H9 (cell line): ENCODE measurements at regions not wholly inside any gene's neighbourhood (a gene's known extent, or its start where the extent isn't known, plus 50 kb on each side); places are given as distances from the start of the nearest gene placed in this dataset.
"Not testable (repeated sequence)": the region's sequence is repeated elsewhere in the genome, so short reads cannot be mapped to it uniquely, and the experiment has no call there.

Experiments
- DNase-seq: peaks from one replicate; pipeline ENCODE4 v3.0.0-alpha.2; 2017
- H2AFZ ChIP-seq: one replicate; pipeline ENCODE4 v1.6.1; 2013; ENCODE audit warnings: mild to moderate bottlenecking, low read length, control low read depth, moderate library complexity
- H2AK5ac ChIP-seq: 2 replicates; pipeline ENCODE4 v1.6.1; 2013; ENCODE audit warnings: low read length, control low read depth, mixed read lengths; ENCODE audit not compliant: insufficient read length
- H2BK120ac ChIP-seq: one replicate; pipeline ENCODE4 v1.6.1; 2013; ENCODE audit warnings: low read depth, mild to moderate bottlenecking, low read length, control low read depth, inconsistent platforms; ENCODE audit not compliant: poor library complexity, severe bottlenecking
- H2BK12ac ChIP-seq: 2 replicates; pipeline ENCODE4 v1.6.1; 2013; ENCODE audit warnings: low read length, control low read depth, mixed read lengths, low read depth; ENCODE audit not compliant: insufficient read length
- H2BK15ac ChIP-seq: 2 replicates; pipeline ENCODE4 v1.6.1; 2013; ENCODE audit warnings: low read depth, low read length, control low read depth
- H2BK20ac ChIP-seq: one replicate; pipeline ENCODE4 v1.6.1; 2013; ENCODE audit warnings: low read depth, mild to moderate bottlenecking, low read length, control low read depth, inconsistent platforms; ENCODE audit not compliant: poor library complexity, severe bottlenecking
- H2BK5ac ChIP-seq: 2 replicates; pipeline ENCODE4 v1.6.1; 2013; ENCODE audit warnings: low read length, control low read depth, mixed read lengths; ENCODE audit not compliant: insufficient read length
- H3K14ac ChIP-seq: 2 replicates; pipeline ENCODE4 v1.6.1; 2013; ENCODE audit warnings: low read length, control low read depth; ENCODE audit not compliant: insufficient read depth
- H3K18ac ChIP-seq: 2 replicates; pipeline ENCODE4 v1.6.1; 2013; ENCODE audit warnings: low read depth, mild to moderate bottlenecking, mixed read lengths, low read length, control low read depth; ENCODE audit not compliant: insufficient read length
- H3K23ac ChIP-seq: 2 replicates; pipeline ENCODE4 v1.6.1; 2013; ENCODE audit warnings: low read length, control low read depth, mixed read lengths, low read depth; ENCODE audit not compliant: insufficient read length
- H3K23me2 ChIP-seq: 2 replicates; pipeline ENCODE4 v1.6.1; 2013; ENCODE audit warnings: low read depth, mild to moderate bottlenecking, mixed read lengths, low read length, control low read depth; ENCODE audit not compliant: insufficient read length, poor library complexity, severe bottlenecking
- H3K27ac ChIP-seq: 2 replicates; pipeline ENCODE4 v1.5.1; 2013; ENCODE audit warnings: low read length, control low read depth, mixed read lengths, low read depth; ENCODE audit not compliant: insufficient read length
- H3K27me3 ChIP-seq: 2 replicates; pipeline ENCODE4 v1.6.1; 2013; ENCODE audit warnings: low read length, control low read depth, inconsistent platforms; ENCODE audit not compliant: insufficient read depth
- H3K4ac ChIP-seq: 2 replicates; pipeline ENCODE4 v1.6.1; 2013; ENCODE audit warnings: low read depth, mild to moderate bottlenecking, control low read depth, inconsistent platforms, low read length, moderate library complexity
- H3K4me1 ChIP-seq: 2 replicates; pipeline ENCODE4 v1.6.1; 2013; ENCODE audit warnings: low read length, control low read depth, inconsistent platforms; ENCODE audit not compliant: insufficient read depth
- H3K4me2 ChIP-seq: 2 replicates; pipeline ENCODE4 v1.6.1; 2013; ENCODE audit warnings: low read length, control low read depth, mixed read lengths; ENCODE audit not compliant: insufficient read length, insufficient read depth
- H3K56ac ChIP-seq: 2 replicates; pipeline ENCODE4 v1.6.1; 2013; ENCODE audit warnings: low read depth, mild to moderate bottlenecking, mixed read lengths, low read length, control low read depth; ENCODE audit not compliant: insufficient read length
- H3K79me1 ChIP-seq: 2 replicates; pipeline ENCODE4 v1.6.1; 2013; ENCODE audit warnings: low read depth, mild to moderate bottlenecking, moderate library complexity, low read length, control low read depth, inconsistent platforms; ENCODE audit not compliant: insufficient read depth, poor library complexity, severe bottlenecking
- H3K79me2 ChIP-seq: 2 replicates; pipeline ENCODE4 v1.6.1; 2013; ENCODE audit warnings: low read length, control low read depth, inconsistent platforms; ENCODE audit not compliant: insufficient read depth
- H3K9ac ChIP-seq: 2 replicates; pipeline ENCODE4 v1.6.1; 2013; ENCODE audit warnings: low read length, control low read depth, mixed read lengths; ENCODE audit not compliant: insufficient read length; ENCODE audit errors: extremely low read depth
- H3K9me3 ChIP-seq: one replicate; pipeline ENCODE4 v1.6.1; 2013; ENCODE audit warnings: low read depth, low read length, inconsistent platforms; ENCODE audit not compliant: control insufficient read depth
- H3T11ph ChIP-seq: one replicate; pipeline ENCODE4 v1.6.1; 2013; ENCODE audit warnings: mild to moderate bottlenecking, low read length, control low read depth, inconsistent platforms
- H4K20me1 ChIP-seq: one replicate; pipeline ENCODE4 v1.6.1; 2013; ENCODE audit not compliant: control insufficient read depth, insufficient read length, insufficient read depth
- H4K5ac ChIP-seq: 2 replicates; pipeline ENCODE4 v1.6.1; 2013; ENCODE audit warnings: low read depth, mild to moderate bottlenecking, mixed read lengths, low read length, control low read depth; ENCODE audit not compliant: insufficient read length
- H4K8ac ChIP-seq: replicated peaks from 2 replicates; pipeline ENCODE4 v1.6.1; 2013; ENCODE audit warnings: low read length, control low read depth, mixed read lengths, low read depth; ENCODE audit not compliant: insufficient read length
- H4K91ac ChIP-seq: 2 replicates; pipeline ENCODE4 v1.6.1; 2013; ENCODE audit warnings: low read depth, mild to moderate bottlenecking, moderate library complexity, mixed read lengths, low read length, control low read depth; ENCODE audit not compliant: insufficient read length
- H3K27ac Mint-ChIP-seq, 3 experiments: 2 replicates in 2 of 3; 3 replicates in 1 of 3; pipeline ENCODE4 v1.8.0; 2020 to 2021; ENCODE audit warnings: mixed read lengths in 3 of 3, mild to moderate bottlenecking in 1 of 3, moderate library complexity in 1 of 3
- H3K27me3 Mint-ChIP-seq: 2 replicates; pipeline ENCODE4 v1.8.0; 2021; ENCODE audit warnings: low read depth, mild to moderate bottlenecking, moderate library complexity, mixed read lengths
- H3K36me3 Mint-ChIP-seq, 3 experiments: 2 replicates in 2 of 3; 3 replicates in 1 of 3; pipeline ENCODE4 v1.8.0; 2020 to 2021; ENCODE audit warnings: low read depth in 3 of 3, mixed read lengths in 3 of 3; ENCODE audit not compliant: insufficient read depth in 1 of 3
- H3K4me1 Mint-ChIP-seq, 2 experiments: 2 replicates each; pipeline ENCODE4 v1.8.0; 2020; ENCODE audit warnings: mixed read lengths in 2 of 2
- H3K4me3 Mint-ChIP-seq, 2 experiments: 2 replicates in 1 of 2; 3 replicates in 1 of 2; pipeline ENCODE4 v1.8.0; 2020 to 2021; ENCODE audit warnings: mild to moderate bottlenecking in 2 of 2, mixed read lengths in 2 of 2, moderate library complexity in 1 of 2
- H3K9me3 Mint-ChIP-seq, 2 experiments: 2 replicates in 1 of 2; 3 replicates in 1 of 2; pipeline ENCODE4 v1.8.0; 2020; ENCODE audit warnings: mild to moderate bottlenecking in 2 of 2, mixed read lengths in 2 of 2, moderate library complexity in 1 of 2
- WGBS: extraction: QIAGEN DNeasy Blood & Tissue Kit; methylation state at CpG from one replicate; pipeline ENCODE4 v1.1.7; 2013; ENCODE audit warnings: missing lambda C conversion rate, low lambda C conversion rate, mixed read lengths; ENCODE audit not compliant: insufficient read length; ENCODE audit errors: extremely low coverage; 5-methylcytosine and 5-hydroxymethylcytosine counted together
- TF ChIP-seq, protein P1 (sequence below): fragments of 200-600 bp; sonication (generic); conservative IDR thresholded peaks from 3 replicates; pipeline ENCODE4 v1.8.0; 2021; ENCODE audit warnings: antibody characterized with exemption, mild to moderate bottlenecking

DNA sequence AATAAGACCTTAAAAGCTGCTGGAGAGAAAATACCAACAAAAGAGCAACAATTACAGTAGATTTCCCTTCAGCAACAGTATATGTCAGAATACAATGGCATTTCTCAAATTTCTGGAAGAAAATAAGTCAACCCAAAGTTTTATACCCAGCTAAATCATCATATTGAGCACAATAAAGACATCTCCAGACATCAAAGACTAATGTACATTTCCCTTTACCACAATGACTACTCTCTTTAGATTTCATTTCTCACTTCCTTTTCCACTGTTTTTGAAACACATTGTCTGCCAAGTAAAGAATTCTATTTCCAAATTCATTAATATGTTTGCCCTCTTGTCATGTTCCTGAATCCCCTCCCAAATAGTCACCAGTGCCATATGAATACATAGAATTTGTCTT, 111.4 kb downstream of the POU4F1 start:
- Histone ChIP-seq H2BK12ac (no peak overlapping the region), H2BK15ac (no peak overlapping the region), H3K18ac (no peak overlapping the region), H3K4ac (no peak overlapping the region), H3K9me3 (no peaks in the 10 kb centered on the region), H2AFZ (no peak overlapping the region), H2BK5ac (no peak overlapping the region), H3T11ph (no peak overlapping the region), H3K56ac (no peak overlapping the region), H3K23me2 (no peaks in the 10 kb centered on the region), H4K91ac (no peak overlapping the region), H3K4me2 (no peak overlapping the region), H4K5ac (no peak overlapping the region), H3K23ac (no peak overlapping the region), H3K27me3 (no peaks in the 10 kb centered on the region), H4K20me1 (no peaks in the 10 kb centered on the region), H3K9ac (no peak overlapping the region), H3K27ac (no peak overlapping the region), H3K79me2 (no peaks in the 10 kb centered on the region), H2AK5ac (no peak overlapping the region), H3K14ac (no peak overlapping the region), H4K8ac (no peak overlapping the region), H3K79me1 (no peaks in the 10 kb centered on the region), H2BK20ac (no peak overlapping the region), H2BK120ac (no peak overlapping the region), H3K4me1 (no peaks in the 10 kb centered on the region)
- no peaks in the 10 kb centered on the region; a peak in 1 of 7 replicates for H3K36me3 Mint-ChIP-seq
- no peak overlapping the region for H3K4me3 Mint-ChIP-seq
- H3K4me1 Mint-ChIP-seq = no peaks in the 10 kb centered on the region; a peak in 1 of 4 replicates
- H3K9me3 Mint-ChIP-seq = peaks cover 3 to 4% of the 10 kb centered on the region in 2 experiments; a peak in 2 of 5 replicates
- no peak overlapping the region for H3K27ac Mint-ChIP-seq
- DNase-seq = no peak
- H3K27me3 Mint-ChIP-seq = no peaks in the 10 kb centered on the region
- TF ChIP-seq, protein P1, sequence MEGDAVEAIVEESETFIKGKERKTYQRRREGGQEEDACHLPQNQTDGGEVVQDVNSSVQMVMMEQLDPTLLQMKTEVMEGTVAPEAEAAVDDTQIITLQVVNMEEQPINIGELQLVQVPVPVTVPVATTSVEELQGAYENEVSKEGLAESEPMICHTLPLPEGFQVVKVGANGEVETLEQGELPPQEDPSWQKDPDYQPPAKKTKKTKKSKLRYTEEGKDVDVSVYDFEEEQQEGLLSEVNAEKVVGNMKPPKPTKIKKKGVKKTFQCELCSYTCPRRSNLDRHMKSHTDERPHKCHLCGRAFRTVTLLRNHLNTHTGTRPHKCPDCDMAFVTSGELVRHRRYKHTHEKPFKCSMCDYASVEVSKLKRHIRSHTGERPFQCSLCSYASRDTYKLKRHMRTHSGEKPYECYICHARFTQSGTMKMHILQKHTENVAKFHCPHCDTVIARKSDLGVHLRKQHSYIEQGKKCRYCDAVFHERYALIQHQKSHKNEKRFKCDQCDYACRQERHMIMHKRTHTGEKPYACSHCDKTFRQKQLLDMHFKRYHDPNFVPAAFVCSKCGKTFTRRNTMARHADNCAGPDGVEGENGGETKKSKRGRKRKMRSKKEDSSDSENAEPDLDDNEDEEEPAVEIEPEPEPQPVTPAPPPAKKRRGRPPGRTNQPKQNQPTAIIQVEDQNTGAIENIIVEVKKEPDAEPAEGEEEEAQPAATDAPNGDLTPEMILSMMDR = no peak

DNA sequence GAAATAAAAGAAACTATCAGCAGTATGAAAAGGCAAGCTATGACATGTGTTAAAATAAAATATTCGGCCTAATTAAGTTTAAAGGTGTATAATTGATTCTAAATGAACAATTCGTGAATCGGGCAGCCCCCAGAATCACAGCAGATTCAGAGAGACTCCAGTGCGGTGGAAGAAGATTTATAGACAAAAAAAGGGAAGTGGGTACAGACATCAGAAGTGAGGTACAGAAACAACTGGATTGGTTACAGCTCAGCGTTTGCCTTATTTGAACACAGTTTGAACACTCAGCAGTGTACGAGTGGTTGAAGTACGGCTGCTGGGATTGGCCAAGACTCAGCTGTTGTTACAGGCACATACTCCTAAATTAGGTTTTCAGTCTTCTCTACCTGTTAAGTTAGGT, 113.1 kb downstream of the POU4F1 start:
- H3K23ac ChIP-seq, H3K36me3 Mint-ChIP-seq, H3K14ac ChIP-seq, H2BK15ac ChIP-seq, H3K18ac ChIP-seq, H2BK12ac ChIP-seq, H4K5ac ChIP-seq, H3K4me2 ChIP-seq, H3K27me3 ChIP-seq, H4K20me1 ChIP-seq, H3K9ac ChIP-seq, H4K91ac ChIP-seq, H3T11ph ChIP-seq, H3K27ac Mint-ChIP-seq, DNase-seq, H2AK5ac ChIP-seq, H3K4me3 Mint-ChIP-seq, H3K4me1 Mint-ChIP-seq, H3K79me1 ChIP-seq, H3K9me3 ChIP-seq, H2BK20ac ChIP-seq, H3K4me1 ChIP-seq, H2BK120ac ChIP-seq, H3K27me3 Mint-ChIP-seq, H3K56ac ChIP-seq, H3K23me2 ChIP-seq, H3K27ac ChIP-seq, H3K9me3 Mint-ChIP-seq, H3K4ac ChIP-seq, H3K79me2 ChIP-seq, H4K8ac ChIP-seq, H2AFZ ChIP-seq, H2BK5ac ChIP-seq: not testable (repeated sequence)
- no CpG with 5 or more reads among the region's 7 CpGs for WGBS
